BE2C (cell line): ENCODE measurements at regions not wholly inside any gene's neighbourhood (a gene's known extent, or its start where the extent isn't known, plus 50 kb on each side); places are given as distances from the start of the nearest gene placed in this dataset.

Experiments
- DNase-seq: peaks from one replicate; pipeline ENCODE4 v3.0.0-alpha.2; 2020
- H3K27me3 ChIP-seq: fragments of 250-450 bp; sonication (Bioruptor Pico); 2 replicates; pipeline ENCODE4 v1.5.1; 2020; ENCODE audit warnings: mild to moderate bottlenecking
- H3K36me3 ChIP-seq: fragments of 250-450 bp; sonication (Bioruptor Pico); 2 replicates; pipeline ENCODE4 v1.5.1; 2020; ENCODE audit warnings: mild to moderate bottlenecking
- H3K4me1 ChIP-seq: fragments of 250-450 bp; sonication (Bioruptor Pico); 2 replicates; pipeline ENCODE4 v1.5.1; 2020
- H3K4me3 ChIP-seq: 2 replicates; pipeline ENCODE4 v1.5.1; 2011; ENCODE audit warnings: low read depth, low read length
- H3K9me3 ChIP-seq: fragments of 250-450 bp; sonication (Bioruptor Pico); 2 replicates; pipeline ENCODE4 v1.5.1; 2020
- TF ChIP-seq, protein P1 (sequence below): IDR thresholded peaks from 2 replicates; pipeline ENCODE4 v1.5.1; 2012; ENCODE audit warnings: mild to moderate bottlenecking, low read depth, low read length

GRCh38 chr2:100222844-100223243 lies 80.5 kb upstream of the AFF3 start:
- H3K4me3 ChIP-seq = no peak overlapping the region
- no peaks in the 10 kb centered on the region for H3K36me3 ChIP-seq
- TF ChIP-seq, protein P1, sequence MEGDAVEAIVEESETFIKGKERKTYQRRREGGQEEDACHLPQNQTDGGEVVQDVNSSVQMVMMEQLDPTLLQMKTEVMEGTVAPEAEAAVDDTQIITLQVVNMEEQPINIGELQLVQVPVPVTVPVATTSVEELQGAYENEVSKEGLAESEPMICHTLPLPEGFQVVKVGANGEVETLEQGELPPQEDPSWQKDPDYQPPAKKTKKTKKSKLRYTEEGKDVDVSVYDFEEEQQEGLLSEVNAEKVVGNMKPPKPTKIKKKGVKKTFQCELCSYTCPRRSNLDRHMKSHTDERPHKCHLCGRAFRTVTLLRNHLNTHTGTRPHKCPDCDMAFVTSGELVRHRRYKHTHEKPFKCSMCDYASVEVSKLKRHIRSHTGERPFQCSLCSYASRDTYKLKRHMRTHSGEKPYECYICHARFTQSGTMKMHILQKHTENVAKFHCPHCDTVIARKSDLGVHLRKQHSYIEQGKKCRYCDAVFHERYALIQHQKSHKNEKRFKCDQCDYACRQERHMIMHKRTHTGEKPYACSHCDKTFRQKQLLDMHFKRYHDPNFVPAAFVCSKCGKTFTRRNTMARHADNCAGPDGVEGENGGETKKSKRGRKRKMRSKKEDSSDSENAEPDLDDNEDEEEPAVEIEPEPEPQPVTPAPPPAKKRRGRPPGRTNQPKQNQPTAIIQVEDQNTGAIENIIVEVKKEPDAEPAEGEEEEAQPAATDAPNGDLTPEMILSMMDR = no peak
- no peaks in the 10 kb centered on the region for H3K27me3 ChIP-seq
- H3K9me3 ChIP-seq = no peaks in the 10 kb centered on the region
- peaks cover 2% of the 10 kb centered on the region; the same call in 1 of the 2 replicates for H3K4me1 ChIP-seq
- DNase-seq = no peak

DNA sequence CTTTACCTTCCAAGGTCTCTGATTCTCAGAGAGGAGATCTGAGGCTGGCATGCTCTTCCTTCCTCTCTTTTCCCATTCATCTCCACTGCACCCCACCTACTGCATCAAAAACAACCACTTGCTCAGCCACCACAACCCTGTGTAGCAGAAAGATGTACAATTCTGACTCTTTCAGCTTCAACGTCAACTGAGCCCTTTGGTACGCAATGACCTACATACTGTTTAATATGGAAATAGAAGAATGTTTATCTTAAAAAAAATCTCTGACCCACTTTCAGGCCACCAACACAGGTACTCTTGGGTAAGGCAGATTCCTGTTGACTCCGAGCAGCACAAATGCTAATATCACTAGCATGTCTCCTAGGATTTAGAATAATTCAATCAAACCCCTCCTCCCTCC lies 76.2 kb upstream of the AFF3 start:
- H3K4me3 ChIP-seq = no peak overlapping the region
- H3K36me3 ChIP-seq = no peaks in the 10 kb centered on the region
- no peaks in the 10 kb centered on the region for H3K4me1 ChIP-seq
- H3K27me3 ChIP-seq = no peaks in the 10 kb centered on the region
- no peaks in the 10 kb centered on the region for H3K9me3 ChIP-seq
- no peak for DNase-seq
- TF ChIP-seq, protein P1 = no peak

- Histone ChIP-seq H3K4me3 (no peak overlapping the region), H3K36me3 (no peaks in the 10 kb centered on the region), H3K4me1 (no peaks in the 10 kb centered on the region), H3K27me3 (no peaks in the 10 kb centered on the region), H3K9me3 (no peaks in the 10 kb centered on the region)
- DNase-seq = no peak
- TF ChIP-seq, protein P1 = no peak
Observed at GRCh38 chr2:100217323-100217722, 74.9 kb upstream of the AFF3 start.

DNA sequence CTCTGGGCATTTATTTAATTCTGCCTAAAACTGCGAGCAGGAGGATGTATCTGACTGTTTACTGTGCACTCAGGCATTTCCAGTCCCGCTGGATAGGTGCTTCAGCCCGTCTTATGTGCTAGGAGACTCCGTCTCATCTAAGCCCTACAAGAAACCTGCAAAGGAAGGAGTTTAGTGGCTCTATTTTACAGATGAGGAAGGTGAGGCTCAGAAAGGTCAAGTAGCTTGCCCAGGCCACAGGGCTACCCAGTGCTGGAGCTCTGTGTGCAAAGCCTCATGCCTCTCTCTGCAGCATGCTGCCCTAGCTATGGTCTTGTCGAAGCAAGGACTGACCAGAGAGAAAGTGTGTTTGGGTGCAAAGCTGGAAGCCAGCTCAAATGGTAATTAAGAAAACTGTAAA lies 73.6 kb upstream of the AFF3 start:
- Histone ChIP-seq H3K4me1 (no peaks in the 10 kb centered on the region), H3K27me3 (no peaks in the 10 kb centered on the region), H3K9me3 (no peaks in the 10 kb centered on the region), H3K36me3 (no peaks in the 10 kb centered on the region), H3K4me3 (no peak overlapping the region)
- DNase-seq = no peak
- TF ChIP-seq, protein P1 = no peak

DNA sequence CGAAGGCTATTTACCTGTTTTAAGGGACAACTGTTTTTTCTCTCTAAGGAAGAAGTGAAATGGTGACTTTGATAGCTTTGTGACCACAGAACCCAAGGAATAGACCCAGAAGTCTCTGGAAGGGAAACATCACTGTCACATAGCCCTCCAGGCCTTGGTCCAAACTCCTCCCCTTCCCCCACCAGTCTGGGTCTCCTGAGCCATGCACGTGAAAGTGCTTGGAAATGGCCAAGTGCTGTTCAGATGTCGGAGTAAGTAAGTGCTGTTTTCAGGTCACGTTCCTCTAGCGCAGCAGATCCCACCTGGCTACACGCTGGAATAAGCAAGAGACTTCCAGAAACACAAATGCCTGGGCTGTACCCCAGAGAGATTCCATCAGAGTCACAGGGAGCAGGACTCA lies 73.0 kb upstream of the AFF3 start:
- Histone ChIP-seq H3K4me3 (no peak overlapping the region), H3K36me3 (no peaks in the 10 kb centered on the region), H3K9me3 (no peaks in the 10 kb centered on the region), H3K4me1 (no peaks in the 10 kb centered on the region), H3K27me3 (no peaks in the 10 kb centered on the region)
- TF ChIP-seq, protein P1 = no peak
- DNase-seq = no peak

DNA sequence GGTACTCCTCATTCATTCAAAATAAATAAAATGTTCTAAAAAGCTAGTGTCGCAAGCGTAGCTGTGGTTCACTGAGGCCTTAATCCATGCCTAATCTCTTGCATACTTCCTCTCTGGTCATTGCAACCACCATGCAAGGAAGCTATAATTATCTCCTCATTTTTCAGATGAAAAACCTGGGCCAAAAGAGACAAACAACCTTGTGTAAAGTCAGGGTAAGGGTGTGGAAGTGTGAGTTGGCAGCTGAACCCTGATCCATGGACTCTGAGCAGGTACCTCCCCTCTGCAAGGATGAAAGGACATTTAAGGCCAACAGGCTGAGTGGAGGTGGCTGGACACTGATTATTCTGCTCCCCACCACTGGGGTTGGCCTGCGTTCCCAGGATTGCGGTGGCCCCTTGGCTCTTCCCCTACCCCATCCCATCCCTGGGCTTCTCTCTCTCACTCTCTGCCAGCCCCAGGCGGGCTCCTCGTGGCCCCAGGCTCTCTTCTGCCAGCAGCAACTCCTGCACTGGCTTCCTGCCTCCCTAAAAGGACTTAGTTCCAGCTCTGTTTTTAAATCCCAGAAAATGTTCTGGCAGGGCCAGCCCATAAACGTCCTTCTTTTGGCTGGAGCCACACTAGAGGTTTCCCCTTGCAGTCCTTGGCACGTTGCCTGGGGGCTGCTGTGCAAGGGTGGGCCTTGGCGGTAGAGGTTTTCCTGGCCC lies 72.0 kb upstream of the AFF3 start:
- Histone ChIP-seq H3K27me3 (no peaks in the 10 kb centered on the region), H3K36me3 (no peaks in the 10 kb centered on the region), H3K4me1 (no peaks in the 10 kb centered on the region), H3K9me3 (no peaks in the 10 kb centered on the region), H3K4me3 (no peak overlapping the region)
- TF ChIP-seq, protein P1 = no peak
- DNase-seq = no peak
